ENCODE measurements at regions not wholly inside any gene's neighbourhood (a gene's known extent, or its start where the extent isn't known, plus 50 kb on each side); places are given as distances from the start of the nearest gene placed in this dataset.
A peak's percentile ranks its signal among the peaks of the same experiment; 100 is the strongest.
"Not testable (repeated sequence)": the region's sequence is repeated elsewhere in the genome, so short reads cannot be mapped to it uniquely, and the experiment has no call there.

- H3K9me3 Mint-ChIP-seq (ENCODE audit: unreplicated experiment) = no peaks in the 10 kb centered on the region
- intact Hi-C loops (cut with micrococcal nuclease) = loop anchor here (1.0 to 10.0 kb wide), 6 partner anchors 117 to 635 kb away; no protein-coding TSS in a partner anchor
- H3K4me1 Mint-ChIP-seq (ENCODE audit: insufficient read depth, unreplicated experiment) = peaks cover 33% of the 10 kb centered on the region
- H3K4me3 Mint-ChIP-seq (ENCODE audit: unreplicated experiment) = no peak overlapping the region
- no peak for TF ChIP-seq CTCF (IDR thresholded peaks at IDR 0.05; ENCODE audit: unreplicated experiment)
- H3K36me3 Mint-ChIP-seq (ENCODE audit: insufficient read depth, unreplicated experiment) = peaks cover 7% of the 10 kb centered on the region
- CTCF ChIA-PET = interaction anchor here (0.5 to 3.7 kb wide), 37 partner anchors 9 to 1629 kb away, joined by 3 to 40 read pairs (median 3); no protein-coding TSS in a partner anchor
- BruUV-seq (replicated peaks) = no TSS peak
- no peak for DNase-seq (ENCODE audit: unreplicated experiment)
- H3K27me3 Mint-ChIP-seq (ENCODE audit: insufficient read depth, unreplicated experiment) = no peaks in the 10 kb centered on the region
- POLR2A ChIA-PET = interaction anchor here (0.5 to 2.5 kb wide), 22 partner anchors 23 to 1101 kb away, joined by 3 to 25 read pairs (median 4); no protein-coding TSS in a partner anchor
- H3K27ac Mint-ChIP-seq (ENCODE audit: low read depth, unreplicated experiment) = no peak overlapping the region
These were observed 51.5 kb upstream of the ITGB1 start for GRCh38 chr10:33009244-33010131.

GRCh38 chr10:33008499-33009243 is 50.6 kb upstream of the ITGB1 start:
- intact Hi-C loops (cut with micrococcal nuclease) = loop anchor here (1.0 to 10.0 kb wide), 4 partner anchors 116 to 634 kb away; no protein-coding TSS in a partner anchor
- H3K4me3 Mint-ChIP-seq (ENCODE audit: unreplicated experiment) = peak overlapping the region; percentile 35
- H3K27me3 Mint-ChIP-seq (ENCODE audit: insufficient read depth, unreplicated experiment) = no peaks in the 10 kb centered on the region
- peak overlapping the region; percentile 29 for H3K27ac Mint-ChIP-seq (ENCODE audit: low read depth, unreplicated experiment)
- peak; percentile 98 for TF ChIP-seq CTCF (IDR thresholded peaks at IDR 0.05; ENCODE audit: unreplicated experiment)
- CTCF ChIA-PET = interaction anchor here (0.5 to 3.7 kb wide), 29 partner anchors 10 to 276 kb away, joined by 3 to 40 read pairs (median 3); no protein-coding TSS in a partner anchor
- peaks cover 7% of the 10 kb centered on the region for H3K36me3 Mint-ChIP-seq (ENCODE audit: insufficient read depth, unreplicated experiment)
- BruUV-seq (replicated peaks) = no TSS peak
- peaks cover 33% of the 10 kb centered on the region for H3K4me1 Mint-ChIP-seq (ENCODE audit: insufficient read depth, unreplicated experiment)
- POLR2A ChIA-PET = interaction anchor here (0.6 to 2.5 kb wide), 18 partner anchors 11 to 1102 kb away, joined by 3 to 25 read pairs (median 4); no protein-coding TSS in a partner anchor
- peak; percentile 84 for DNase-seq (ENCODE audit: unreplicated experiment)
- H3K9me3 Mint-ChIP-seq (ENCODE audit: unreplicated experiment) = no peaks in the 10 kb centered on the region

- DNase-seq (ENCODE audit: unreplicated experiment); H3K9me3 Mint-ChIP-seq (ENCODE audit: unreplicated experiment); BruUV-seq (replicated peaks); H3K27ac Mint-ChIP-seq (ENCODE audit: low read depth, unreplicated experiment); H3K36me3 Mint-ChIP-seq (ENCODE audit: insufficient read depth, unreplicated experiment); H3K27me3 Mint-ChIP-seq (ENCODE audit: insufficient read depth, unreplicated experiment); H3K4me3 Mint-ChIP-seq (ENCODE audit: unreplicated experiment): not testable (repeated sequence)
- intact Hi-C loops (cut with micrococcal nuclease) = loop anchor here (1.0 to 10.0 kb wide), 4 partner anchors 116 to 633 kb away; no protein-coding TSS in a partner anchor
- POLR2A ChIA-PET = interaction anchor here (4.4 to 13.8 kb wide), 3 partner anchors 24 to 55 kb away, joined by 37 to 335 read pairs (median 81); no protein-coding TSS in a partner anchor
- H3K4me1 Mint-ChIP-seq (ENCODE audit: insufficient read depth, unreplicated experiment) = peaks cover 33% of the 10 kb centered on the region
- CTCF ChIA-PET = interaction anchor here (0.6 to 2.5 kb wide), 5 partner anchors 24 to 212 kb away, joined by 3 to 7 read pairs (median 4); no protein-coding TSS in a partner anchor
These were observed 49.8 kb upstream of the ITGB1 start for GRCh38 chr10:33007731-33008381.

Measured in MCF 10A (cell line).